ENCODE measurements at regions not wholly inside any gene's neighbourhood (a gene's known extent, or its start where the extent isn't known, plus 50 kb on each side); places are given as distances from the start of the nearest gene placed in this dataset.
"Not testable (repeated sequence)": the region's sequence is repeated elsewhere in the genome, so short reads cannot be mapped to it uniquely, and the experiment has no call there.

DNA sequence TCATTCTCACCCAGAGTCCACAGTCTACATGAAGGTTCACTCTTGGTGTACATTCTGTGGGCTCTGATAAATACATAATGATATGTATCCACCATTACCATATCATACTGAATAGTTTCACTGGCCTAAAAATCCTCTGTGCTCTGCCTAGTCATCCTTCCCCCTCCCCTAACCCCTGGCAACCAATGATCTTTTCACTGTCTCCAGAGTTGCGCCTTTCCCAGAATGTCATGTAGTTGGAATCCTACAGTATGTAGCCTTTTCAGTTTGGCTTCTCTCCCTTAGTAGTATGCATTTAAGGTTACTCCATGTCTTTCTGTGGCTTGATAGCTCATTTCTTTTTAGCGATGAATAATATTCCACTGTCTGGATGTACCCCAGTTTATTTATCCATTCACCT lies 101.3 kb downstream of the NOG start:
- DNase-seq, result no peak

DNA sequence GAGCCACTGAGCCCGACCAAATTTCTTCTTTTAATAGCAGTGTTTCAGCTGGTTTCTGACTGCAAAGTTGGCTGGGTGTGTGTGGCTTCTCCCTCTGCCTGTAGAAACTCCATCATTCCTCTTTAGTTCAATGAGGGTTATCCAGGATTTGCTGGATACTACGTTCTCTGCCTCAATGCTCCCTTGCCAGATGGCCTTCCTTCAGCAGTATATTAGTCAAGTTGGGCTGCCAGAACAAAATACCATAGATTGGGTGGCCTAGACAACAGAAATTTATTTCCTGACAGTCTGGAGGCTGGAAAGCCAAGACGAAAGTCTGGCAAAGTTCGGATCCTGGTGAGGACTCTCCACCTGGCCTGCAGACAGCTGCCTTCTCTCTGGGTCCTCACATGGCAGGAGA lies 103.7 kb downstream of the NOG start:
- no peak for DNase-seq

DNA sequence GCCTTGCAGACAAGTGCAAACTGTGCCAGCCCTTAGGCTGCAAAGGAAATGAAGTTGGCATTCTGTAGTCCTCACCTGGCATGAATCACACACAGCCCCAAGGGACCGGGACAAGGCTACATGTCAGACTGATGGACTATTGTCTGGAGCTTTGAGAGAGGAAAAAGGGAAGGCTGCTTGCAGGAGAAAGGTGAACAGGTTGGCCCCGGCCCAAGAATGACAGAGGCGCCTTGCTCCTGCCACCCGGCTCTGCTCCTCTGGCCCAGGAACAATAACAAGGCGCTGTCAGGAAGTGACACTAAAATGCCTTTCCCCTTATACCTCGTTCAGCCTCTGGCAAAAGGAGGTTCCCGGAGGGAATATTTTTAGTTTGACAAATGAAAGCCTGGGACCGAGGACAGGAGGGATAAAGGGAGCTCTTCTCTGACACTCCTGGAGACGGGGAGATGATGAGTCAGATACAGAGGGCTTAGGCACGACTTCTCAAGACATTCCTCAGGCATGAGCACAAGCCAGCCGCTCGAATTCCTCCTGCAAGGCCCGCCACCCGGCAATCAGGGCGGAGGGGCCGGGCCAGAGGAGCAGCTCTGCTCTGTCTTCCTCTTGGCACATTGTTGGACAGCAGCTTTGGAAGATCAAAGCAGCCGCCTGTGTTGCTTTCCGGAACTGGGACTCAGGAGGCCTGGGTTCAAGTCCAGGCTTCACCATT lies 105.8 kb downstream of the NOG start:
- DNase-seq, result no peak

DNA sequence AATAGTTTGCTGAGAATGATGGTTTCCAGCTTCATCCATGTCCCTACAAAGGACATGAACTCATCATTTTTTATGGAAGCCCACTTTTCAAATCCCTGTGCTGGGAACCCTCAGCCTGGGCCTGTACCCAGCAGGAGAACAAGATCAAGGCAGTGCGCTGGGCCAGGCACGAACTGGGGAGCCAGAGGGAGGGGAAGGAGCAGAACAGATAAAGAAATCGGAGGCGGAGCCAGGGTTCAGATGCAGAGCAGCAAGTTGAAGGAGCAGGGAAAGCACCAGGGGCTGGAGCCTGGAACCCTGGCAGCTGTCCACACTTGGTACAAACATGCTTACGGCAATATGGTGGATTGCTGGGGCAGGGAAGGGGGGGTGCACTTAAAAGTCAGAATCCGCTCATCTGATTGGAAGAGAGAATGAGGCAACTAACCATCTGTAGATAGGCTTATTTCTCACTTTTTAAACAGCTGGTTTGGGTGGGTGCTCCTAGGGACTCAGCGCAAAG lies 107.5 kb downstream of the NOG start:
- no peak for DNase-seq

DNA sequence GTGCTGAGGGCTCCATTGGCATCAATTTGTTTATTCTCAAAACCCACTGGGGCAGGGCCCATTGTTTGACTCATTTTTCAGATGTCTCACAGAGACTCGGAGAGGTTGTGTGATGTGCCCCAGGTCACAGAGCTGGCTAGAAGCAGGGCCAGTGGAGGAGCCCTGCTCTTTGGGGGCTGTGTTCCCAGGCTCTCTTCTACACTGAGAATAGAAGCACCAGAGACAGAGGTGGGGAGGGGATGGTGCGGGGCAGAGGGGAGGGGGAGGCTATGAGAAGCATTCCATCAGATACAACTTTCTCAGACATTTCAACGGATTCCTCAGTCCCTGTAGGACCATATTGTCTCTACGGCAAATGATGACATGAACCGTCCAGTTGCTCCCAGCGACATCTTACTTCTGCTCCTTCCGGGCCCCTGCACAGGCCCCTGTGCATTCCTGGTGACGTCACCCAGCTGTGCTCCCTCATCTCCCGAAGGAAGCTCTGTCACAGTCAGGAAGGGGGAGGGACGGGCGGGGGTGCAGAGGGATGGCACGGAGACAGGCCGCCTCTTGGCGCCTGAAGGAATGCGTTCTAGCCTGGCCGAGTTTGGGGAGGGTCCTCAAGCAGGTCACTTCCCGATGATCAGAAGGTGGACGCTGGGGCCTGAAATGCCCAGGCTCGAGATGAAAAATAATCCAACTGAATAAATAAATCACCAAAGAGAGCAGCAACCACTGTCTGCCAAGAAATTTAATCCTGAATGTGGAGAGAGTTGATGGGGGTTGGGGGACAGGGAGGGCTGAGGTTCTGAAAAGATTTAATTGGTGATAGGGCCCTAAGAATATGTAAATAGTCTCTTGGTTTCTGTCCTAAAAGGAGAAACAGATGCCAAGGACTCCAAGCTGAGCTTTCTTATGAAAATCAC lies 114.1 kb downstream of the NOG start:
- no peak for DNase-seq

DNA sequence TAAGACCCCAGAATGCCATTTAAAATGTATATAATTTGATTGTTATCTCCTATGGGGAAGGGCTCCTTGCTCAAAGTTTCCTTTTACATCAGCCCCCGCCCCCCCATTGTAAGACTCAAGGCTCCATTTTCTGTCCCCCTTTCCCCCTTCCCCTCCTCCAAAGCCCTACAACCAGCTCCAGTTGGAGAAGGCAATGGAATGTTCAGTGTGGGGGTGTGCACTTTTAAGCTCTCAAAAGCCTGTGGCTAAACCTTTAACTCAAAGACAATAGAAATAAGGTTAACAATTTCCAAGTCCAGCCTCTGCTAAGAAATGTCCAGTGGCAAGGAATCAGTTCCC lies 114.7 kb downstream of the NOG start:
- no peak for DNase-seq

DNA sequence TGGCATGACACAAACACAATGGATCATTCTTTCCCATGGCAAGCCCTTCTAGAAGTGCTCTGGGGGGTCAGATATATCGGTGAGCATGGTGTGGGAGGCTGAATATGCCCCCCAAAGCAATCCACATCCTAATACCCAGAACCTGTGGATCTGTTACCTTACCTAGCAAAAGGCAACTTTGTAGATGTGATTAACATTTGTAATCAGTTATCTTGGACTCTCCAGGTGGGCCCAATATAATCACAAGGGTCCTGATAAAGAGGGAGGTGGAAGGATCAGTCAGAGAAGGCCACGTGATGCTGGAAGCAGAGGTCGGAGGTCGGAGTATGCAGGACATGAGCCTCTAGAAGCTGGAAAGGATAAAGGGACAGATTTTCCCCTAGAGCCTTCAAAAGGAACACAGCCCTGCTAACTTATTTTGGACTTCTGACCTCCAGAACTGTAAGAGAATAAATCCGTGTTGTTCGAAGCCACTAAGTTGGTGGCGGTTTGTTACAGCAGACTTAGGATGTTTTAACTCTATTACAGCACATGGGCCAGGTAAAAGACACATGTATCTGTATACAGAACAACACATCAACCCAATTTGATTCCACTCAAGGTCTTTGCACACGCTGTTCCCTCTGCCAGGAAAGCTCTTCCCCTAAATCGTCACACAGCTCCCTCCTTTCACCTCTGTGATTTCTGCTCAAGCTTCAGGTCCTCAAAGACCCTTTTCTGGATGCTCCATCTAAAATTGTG lies 115.3 kb downstream of the NOG start:
- no peak for DNase-seq

DNA sequence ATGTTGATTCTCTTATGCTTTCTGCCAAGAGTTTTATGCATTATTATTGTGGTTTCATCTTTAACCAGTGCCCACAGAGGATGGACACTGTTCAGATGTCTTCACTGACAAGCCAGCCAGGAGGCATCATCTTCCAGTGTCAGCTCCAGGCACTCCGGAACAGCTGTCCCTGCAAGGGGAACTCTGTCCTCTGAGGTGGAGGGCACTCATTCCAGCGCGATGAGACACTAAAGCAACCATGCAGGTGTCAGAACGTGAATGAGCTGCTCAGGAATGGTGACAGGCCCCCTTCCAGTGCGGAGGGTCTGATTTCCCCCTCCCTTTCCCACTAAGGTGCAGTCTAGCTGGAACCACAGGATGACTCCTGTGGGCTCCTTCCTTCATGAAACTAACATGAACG lies 117.5 kb downstream of the NOG start:
- no peak for DNase-seq

DNA sequence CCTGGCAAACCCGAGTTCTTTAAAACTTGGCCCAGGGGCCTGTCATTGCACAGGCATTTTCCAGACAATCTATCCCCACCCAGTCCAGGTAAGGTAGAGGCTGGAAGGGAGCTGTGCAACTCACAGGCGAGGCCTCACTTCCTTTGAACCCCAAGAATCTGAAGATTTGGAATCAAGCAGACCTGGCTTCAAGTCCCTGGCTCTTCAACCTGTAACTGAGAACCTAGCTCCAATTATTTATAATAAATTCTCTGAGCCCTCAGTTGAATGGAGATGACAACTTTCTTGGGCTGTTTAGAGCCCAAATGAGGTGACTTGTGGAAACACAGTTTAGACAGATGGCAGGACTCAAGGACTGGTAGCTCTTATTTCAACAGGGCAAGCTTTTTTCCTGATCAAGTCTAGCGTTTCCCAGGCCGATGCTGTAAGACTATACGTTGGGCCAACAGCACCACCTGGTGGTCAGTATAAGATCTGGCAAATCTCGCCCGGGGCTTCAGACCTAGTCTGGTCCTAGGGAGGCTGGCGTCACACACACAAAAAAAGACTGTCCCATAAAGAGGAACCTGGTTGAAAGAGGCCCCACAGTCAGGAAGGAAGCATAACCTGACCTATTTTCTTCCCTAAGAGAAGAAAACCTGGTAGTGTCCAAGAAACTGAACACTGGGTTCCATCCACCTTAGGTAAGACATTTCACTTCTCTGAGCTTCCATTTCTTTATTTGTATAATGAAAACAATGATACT lies 117.9 kb downstream of the C17orf67 start:
- DNase-seq, result peak; percentile 40

DNA sequence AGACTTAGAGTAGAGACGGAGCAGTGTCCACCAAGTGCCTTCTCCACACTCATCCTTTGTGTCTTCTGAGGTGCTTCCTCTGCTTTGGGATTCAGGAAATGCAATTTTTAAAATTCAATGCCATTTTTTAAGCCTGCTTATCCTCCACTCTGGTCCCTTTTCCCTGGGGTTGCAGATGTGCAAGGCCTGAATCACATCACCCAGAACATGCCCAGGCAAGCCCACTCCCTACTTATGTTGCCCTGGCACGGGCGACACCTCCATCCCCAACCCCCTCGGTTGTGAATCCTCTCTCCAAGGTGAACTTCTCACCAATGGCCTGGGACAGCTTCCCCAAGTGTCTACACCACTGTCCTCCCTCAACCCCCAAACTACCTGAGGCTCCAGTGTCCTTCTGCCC lies 116.2 kb downstream of the C17orf67 start:
- DNase-seq, result no peak

DNA sequence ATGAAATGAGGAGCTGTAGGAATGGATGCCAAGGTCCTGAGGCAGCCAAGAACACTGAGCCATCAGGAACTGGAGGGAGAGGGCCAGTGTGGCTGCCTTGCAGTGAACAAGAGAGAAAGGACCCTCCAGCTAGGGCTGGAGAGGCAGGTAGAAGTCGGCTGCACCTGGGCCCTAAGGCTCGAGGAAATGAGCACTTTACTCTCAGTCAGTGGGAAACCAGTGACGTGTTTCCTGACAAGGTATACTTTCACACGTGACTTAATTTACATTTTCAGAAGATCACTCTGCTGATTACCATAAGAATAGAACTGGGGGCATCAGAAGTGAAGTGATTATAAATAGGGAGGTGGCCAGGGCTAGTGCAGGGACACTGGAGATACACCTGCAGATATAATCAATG lies 115.2 kb downstream of the C17orf67 start:
- no peak for DNase-seq

DNA sequence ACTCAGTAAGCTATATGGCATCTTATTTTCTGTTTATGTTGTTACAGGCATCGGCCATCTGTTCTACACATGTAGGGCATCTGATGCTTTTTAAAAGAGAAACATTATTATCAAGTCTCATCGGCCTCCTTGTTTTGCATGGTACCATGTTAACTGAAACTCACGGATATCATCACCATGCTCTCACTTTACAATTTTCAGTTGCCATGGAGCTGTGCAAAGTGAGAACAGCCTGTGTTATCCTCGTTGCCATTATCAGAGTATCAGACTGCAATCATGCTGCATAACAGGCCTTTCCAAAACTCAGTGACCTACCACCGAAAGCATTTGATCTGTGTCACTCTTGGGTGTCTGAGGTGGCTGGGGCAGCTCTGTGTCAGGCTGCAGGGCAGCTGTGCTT lies 110.3 kb downstream of the C17orf67 start:
- DNase-seq, result no peak

DNA sequence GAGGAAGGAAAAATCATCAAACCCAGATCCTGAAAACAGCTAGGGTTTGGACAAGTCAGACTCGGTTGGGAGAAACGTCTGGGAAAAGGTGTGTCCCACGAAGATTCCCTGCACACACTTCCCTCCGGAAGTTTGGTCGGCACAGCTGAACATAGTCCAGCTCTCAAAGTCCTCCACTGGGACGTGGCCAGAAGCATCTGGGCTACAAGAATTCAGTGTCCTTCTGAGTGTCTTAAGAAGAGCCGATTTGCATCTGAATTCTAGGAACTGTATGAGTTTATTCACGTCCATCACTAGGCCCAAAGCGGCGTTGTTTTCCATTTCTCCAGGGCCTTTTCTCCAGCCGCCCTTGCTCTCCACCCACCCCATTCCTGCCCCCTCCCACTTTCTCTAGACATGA lies 109.1 kb downstream of the C17orf67 start:
- no peak for DNase-seq

DNA sequence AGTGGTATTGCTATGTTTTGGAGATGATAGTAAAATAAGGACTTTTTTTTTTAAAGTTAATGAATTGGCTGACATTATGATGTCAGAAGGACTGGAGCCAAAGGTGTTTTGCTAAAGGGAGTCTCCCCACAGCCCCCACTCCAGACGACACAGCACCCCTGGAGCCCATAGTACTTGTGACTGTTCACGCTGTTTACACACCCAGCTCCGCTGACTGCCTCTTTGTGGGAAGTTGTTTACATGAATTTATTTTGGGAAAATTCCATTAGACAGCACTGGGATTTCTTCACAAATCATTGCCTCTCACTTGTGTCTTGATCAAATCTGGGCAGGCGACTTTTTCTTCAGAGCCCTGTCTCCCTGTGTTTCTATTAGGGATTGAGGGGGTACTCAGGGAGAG lies 108.6 kb downstream of the C17orf67 start:
- no peak for DNase-seq

DNA sequence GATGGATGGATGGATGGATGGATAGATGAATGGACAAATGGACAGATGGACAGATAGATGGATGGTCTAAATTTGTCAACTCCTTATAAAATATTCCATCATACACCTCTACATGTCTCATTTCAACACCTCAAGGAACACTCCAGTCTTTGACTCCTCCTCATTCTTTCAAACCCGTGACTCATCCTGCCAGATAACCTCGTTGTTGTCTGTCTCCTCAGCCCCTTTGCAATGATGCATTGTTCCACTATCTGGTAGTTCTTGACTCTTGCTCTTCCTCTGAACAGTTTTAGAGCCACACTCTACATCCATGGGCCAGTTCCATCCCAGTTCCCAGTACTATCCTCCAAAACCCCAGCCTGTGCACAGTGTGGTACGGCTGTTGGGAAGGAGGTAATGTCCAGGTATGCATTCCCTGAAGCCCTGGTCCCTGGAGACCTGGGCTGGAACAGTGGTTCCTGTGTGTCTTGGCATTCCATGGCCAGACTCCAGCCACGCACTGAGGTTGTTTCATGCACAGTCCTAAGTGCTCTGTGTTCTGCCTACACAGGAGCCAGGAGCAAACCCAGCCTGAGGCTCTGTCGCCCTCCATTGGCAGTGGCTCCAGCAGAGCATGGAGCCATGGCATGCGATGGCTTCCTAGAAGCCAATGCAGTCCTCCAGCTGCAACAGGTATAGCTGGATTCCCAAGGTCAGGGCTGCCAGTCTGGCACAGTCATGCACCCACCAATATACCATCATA lies 105.7 kb downstream of the C17orf67 start:
- no peak for DNase-seq

DNA sequence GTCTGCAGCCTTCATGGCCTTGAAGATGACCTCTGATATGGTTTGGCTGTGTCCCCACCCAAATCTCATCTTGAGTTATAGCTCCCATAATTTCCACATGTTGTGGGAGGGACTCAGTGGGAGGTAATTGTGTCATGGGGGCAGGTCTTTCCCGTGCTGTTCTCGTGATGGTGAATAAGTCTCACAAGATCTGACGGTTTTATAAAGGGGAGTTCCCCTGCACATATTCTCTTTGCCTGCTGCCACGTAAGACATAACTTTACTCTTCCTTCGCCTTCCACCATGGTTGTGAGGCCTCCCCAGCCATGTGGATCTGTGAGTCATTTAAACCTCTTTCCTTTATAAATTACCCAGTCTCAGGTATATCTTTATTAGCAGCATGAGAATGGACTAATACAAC lies 102.6 kb downstream of the C17orf67 start:
- not testable (repeated sequence) for DNase-seq

DNA sequence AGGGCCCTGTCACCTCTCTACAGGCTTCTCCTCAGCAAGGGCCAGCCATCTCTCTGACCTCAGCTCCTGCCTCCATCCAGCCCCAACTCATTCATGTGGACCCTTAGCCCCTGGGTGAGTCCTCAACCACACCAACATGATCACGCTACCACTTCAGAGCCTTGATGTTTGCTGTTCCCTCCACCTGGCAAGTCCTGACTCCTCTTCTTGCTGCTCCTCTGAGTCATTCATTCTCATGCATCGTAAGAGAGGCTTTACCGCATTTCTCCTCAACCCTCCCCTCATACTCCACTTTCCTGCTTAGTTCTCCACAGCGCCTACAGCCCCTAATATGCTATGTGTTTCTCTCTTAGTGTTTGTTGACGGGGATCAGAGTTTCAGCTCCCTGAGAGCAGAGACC lies 99.9 kb downstream of the C17orf67 start:
- no peak for DNase-seq

DNA sequence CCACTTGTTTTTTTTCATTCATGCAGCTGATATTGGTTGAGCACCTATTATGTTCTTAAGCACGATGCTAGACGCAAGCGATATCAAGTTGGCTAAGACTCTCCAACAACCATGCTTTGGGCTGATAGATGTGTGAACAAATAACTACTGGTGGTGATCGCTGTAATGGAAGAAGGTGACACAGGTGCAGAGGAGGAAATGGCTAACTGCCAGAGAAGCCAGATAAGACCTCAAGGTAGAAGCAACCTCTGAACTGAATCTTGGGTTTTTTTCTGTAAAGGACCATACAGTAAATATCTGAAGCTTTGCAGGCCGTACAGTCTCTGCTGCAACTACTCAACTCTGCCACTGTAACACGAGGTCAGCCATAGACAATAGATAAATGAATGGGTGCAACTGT lies 97.9 kb downstream of the C17orf67 start:
- DNase-seq, result no peak

DNA sequence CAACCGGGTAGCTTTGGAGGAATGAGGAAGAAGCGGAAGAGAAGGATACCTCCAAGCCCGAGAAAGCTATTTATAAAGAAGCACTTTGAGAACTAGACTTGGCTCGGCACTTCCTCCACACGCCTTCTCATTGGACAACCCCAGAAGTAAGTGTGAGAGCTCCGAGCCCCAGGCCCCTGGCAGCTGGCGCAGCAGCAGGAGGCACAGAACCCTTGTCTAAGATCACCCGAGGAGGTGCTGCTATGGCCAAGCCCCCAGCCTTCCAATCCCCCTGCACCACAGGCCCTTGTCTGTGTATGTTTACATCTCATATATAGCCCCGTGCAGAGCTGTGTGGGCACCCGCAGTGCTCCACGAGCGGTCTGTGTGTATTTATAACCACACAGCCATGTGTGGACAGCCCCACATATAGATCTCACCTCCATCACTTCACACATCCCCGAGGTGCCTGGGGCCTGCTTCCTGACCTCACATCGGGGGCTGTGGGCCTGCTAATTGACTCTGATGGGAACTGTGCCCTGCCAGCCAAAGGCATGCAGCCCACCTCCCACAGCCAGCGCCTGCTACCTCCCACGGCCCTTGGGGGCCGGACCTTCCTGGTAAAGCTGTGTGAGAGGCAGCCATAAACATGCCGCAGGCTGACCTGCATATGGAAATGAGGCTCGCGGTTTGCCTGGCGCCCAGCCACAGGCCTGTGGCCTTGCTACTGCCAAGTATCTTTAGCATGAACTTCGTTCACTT lies 96.1 kb downstream of the C17orf67 start:
- DNase-seq, result no peak

DNA sequence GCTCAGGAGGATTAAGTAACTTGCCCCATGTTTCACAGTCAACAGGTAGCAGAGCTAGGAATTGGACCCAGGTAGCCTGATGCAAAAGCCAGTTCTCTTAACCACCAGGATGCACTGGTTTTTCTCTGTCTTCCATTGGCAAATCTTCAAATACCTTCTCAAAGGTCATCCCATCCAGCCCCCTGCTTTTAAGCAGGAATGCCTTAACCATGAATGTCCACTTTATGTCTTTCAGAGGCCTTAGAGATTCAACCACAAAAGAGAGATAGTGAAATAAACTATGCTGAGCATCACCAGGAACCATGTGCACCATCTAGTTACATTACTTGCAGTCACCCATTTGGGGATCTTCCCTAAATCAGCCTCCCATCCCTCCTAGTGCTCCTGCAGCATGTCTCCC lies 94.3 kb downstream of the C17orf67 start:
- no peak for DNase-seq

DNA sequence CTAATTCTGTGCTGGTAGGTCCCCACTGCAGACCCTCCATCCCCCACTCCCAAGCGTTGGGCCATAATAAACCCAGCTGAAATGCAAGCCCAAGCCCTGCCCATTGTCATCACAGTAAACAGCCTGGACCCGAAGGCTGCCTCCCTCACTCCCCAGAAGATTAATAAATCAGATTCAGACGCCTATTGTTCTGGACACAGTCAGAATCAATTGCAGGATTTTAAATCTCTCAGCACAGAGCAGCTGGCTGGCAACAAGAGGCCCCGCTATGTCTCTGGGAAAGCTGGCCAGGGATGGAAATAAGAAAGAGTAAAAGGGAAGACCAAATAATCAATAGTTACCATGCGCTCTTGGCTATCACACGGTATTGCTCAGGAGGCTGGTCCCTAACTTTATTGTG lies 93.9 kb downstream of the C17orf67 start:
- DNase-seq, result no peak

Measured in activated effector memory CD4-positive, alpha-beta T cell treated with Interleukin-2 at 50 U/mL for 16 hours (primary cell).